Hepatocyte (in vitro differentiated cells): ENCODE measurements at regions not wholly inside any gene's neighbourhood (a gene's known extent, or its start where the extent isn't known, plus 50 kb on each side); places are given as distances from the start of the nearest gene placed in this dataset.

Experiments used
- DNase-seq: peaks from one replicate; pipeline ENCODE4 v3.0.0-alpha.2; 2016; ENCODE audit warnings: low spot score
- H2AFZ ChIP-seq: fragments of 200-600 bp; sonication (generic); 2 replicates; pipeline ENCODE4 v1.6.0; 2016; ENCODE audit warnings: antibody characterized with exemption, mild to moderate bottlenecking
- H3K27ac ChIP-seq: fragments of 200-600 bp; sonication (generic); 2 replicates; pipeline ENCODE4 v1.5.1; 2016; ENCODE audit warnings: mild to moderate bottlenecking
- H3K27me3 ChIP-seq: fragments of 200-600 bp; sonication (generic); 2 replicates; pipeline ENCODE4 v1.6.1; 2016
- H3K36me3 ChIP-seq: fragments of 200-600 bp; sonication (generic); replicated peaks from 2 replicates; pipeline ENCODE4 v1.5.1; 2016; ENCODE audit warnings: low read depth; ENCODE audit not compliant: insufficient read depth
- H3K4me1 ChIP-seq: fragments of 200-600 bp; sonication (generic); 2 replicates; pipeline ENCODE4 v1.5.1; 2016; ENCODE audit warnings: mild to moderate bottlenecking, moderate library complexity; ENCODE audit not compliant: insufficient read depth
- H3K4me2 ChIP-seq: fragments of 200-600 bp; sonication (generic); 2 replicates; pipeline ENCODE4 v1.6.0; 2016
- H3K4me3 ChIP-seq: fragments of 200-600 bp; sonication (generic); 2 replicates; pipeline ENCODE4 v1.5.1; 2016; ENCODE audit warnings: mild to moderate bottlenecking
- H3K79me2 ChIP-seq: fragments of 200-600 bp; sonication (generic); 2 replicates; pipeline ENCODE4 v1.6.0; 2017; ENCODE audit warnings: mild to moderate bottlenecking
- H3K9me2 ChIP-seq: fragments of 200-600 bp; sonication (generic); replicated peaks from 2 replicates; pipeline ENCODE4 v1.6.0; 2017; ENCODE audit warnings: mild to moderate bottlenecking; ENCODE audit not compliant: insufficient read depth
- H3K9me3 ChIP-seq: fragments of 200-600 bp; sonication (generic); 2 replicates; pipeline ENCODE4 v1.5.1; 2016; ENCODE audit warnings: low read depth, mild to moderate bottlenecking
- H4K20me1 ChIP-seq: fragments of 200-600 bp; sonication (generic); 2 replicates; pipeline ENCODE4 v1.6.0; 2016; ENCODE audit warnings: mild to moderate bottlenecking; ENCODE audit not compliant: insufficient read depth, poor library complexity, severe bottlenecking
- EZH2 ChIP-seq: fragments of 200-600 bp; sonication (generic); IDR thresholded peaks from 2 replicates; pipeline ENCODE4 v1.6.1; 2016; ENCODE audit warnings: antibody characterized with exemption, mild to moderate bottlenecking, borderline replicate concordance
- EZH2phosphoT487 ChIP-seq: fragments of 200-600 bp; sonication (generic); IDR thresholded peaks from one replicate; pipeline ENCODE4 v1.6.1; 2018; ENCODE audit warnings: antibody characterized with exemption, mild to moderate bottlenecking, low read depth, moderate library complexity; ENCODE audit not compliant: unreplicated experiment, severe bottlenecking
- WGBS: methylation state at CpG from one replicate; pipeline ENCODE4 v1.1.6; 2016; ENCODE audit warnings: low lambda C conversion rate; ENCODE audit errors: missing lambda C conversion rate; 5-methylcytosine and 5-hydroxymethylcytosine counted together
- TF ChIP-seq, protein P1 (sequence below): fragments of 200-600 bp; sonication (generic); IDR thresholded peaks from 2 replicates; pipeline ENCODE4 v1.5.1; 2016; ENCODE audit warnings: antibody characterized with exemption, mild to moderate bottlenecking; ENCODE audit not compliant: poor library complexity

DNA sequence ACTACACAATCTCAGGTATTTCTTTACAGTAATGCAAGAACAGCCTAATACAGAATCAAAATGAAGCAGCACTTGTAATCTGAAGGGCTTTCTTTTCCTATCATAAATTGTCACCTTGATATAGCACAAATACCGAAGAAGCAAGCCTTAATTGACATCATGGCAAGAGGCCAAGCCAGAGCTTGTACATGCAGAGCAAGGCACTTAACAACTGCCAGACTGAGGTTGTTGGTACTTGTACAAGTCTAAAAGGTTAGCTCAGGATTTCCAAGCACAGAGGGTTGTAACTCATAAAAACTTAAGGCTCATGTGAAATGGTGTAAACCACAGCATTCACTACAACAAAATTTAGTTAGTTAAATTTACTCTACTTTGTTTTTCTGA is 158.8 kb upstream of the SPEF2 start:
- Histone ChIP-seq H2AFZ (no peak overlapping the region), H4K20me1 (no peaks in the 10 kb centered on the region), H3K4me2 (no peak overlapping the region), H3K9me3 (no peaks in the 10 kb centered on the region), H3K79me2 (no peaks in the 10 kb centered on the region), H3K4me3 (no peak overlapping the region), H3K27ac (peak overlapping the region; percentile 13), H3K4me1 (peaks cover 5% of the 10 kb centered on the region), H3K27me3 (no peaks in the 10 kb centered on the region), H3K36me3 (no peaks in the 10 kb centered on the region), H3K9me2 (no peaks in the 10 kb centered on the region)
- no peak for TF ChIP-seq EZH2phosphoT487
- TF ChIP-seq, protein P1, sequence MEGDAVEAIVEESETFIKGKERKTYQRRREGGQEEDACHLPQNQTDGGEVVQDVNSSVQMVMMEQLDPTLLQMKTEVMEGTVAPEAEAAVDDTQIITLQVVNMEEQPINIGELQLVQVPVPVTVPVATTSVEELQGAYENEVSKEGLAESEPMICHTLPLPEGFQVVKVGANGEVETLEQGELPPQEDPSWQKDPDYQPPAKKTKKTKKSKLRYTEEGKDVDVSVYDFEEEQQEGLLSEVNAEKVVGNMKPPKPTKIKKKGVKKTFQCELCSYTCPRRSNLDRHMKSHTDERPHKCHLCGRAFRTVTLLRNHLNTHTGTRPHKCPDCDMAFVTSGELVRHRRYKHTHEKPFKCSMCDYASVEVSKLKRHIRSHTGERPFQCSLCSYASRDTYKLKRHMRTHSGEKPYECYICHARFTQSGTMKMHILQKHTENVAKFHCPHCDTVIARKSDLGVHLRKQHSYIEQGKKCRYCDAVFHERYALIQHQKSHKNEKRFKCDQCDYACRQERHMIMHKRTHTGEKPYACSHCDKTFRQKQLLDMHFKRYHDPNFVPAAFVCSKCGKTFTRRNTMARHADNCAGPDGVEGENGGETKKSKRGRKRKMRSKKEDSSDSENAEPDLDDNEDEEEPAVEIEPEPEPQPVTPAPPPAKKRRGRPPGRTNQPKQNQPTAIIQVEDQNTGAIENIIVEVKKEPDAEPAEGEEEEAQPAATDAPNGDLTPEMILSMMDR = no peak
- no peak for TF ChIP-seq EZH2
- WGBS = 54% methylated on average over 1 of the region's 1 CpG
- peak; percentile 26 for DNase-seq

DNA sequence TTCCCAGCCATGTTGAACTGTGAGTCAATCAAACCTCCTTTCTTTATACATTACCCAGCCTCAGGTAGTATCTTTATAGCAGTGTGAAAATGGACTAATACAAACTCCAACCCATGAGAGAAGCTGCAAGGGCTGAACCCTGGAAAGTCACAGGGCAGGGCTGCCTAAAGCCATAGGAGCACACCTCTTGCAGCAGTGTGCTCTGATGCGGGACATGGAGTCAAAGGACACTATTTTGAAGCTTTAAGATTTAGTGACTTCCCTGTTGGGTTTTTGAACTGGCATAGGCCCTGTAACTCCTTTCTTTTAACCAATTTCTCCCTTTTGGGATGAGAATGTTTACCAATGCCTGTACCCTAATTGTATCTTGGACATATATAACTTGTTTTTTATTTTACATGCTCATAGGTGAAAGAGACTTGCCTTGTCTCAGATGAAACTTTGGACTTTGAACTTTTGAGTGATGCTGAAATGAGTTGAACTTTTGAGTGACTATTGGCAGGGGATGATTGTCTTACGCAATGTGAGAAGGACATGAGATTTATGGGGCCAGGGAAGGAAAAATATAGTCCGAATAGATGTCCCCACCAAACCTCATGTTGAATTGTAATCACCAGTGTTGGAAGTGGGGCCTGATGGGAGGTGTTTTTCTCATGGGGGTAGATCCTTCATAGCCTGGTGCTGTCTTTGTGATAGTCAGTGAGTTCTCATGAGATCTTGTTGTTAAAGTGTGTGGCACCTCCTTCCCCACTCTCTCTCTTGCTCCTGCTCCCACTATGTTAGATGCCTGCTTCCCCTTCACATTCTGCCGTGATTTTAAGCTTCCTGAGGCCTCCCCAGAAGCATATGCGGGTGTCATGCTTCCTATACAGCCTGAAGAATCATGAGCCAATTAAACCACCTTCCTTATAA is 159.5 kb upstream of the SPEF2 start:
- H3K4me2 ChIP-seq = no peak overlapping the region
- H4K20me1 ChIP-seq = no peaks in the 10 kb centered on the region
- no peaks in the 10 kb centered on the region for H3K36me3 ChIP-seq
- H3K27ac ChIP-seq = peak overlapping the region; percentile 13
- no peak overlapping the region for H2AFZ ChIP-seq
- DNase-seq = peak; percentile 17
- peaks cover 5% of the 10 kb centered on the region for H3K4me1 ChIP-seq
- H3K79me2 ChIP-seq = no peaks in the 10 kb centered on the region
- 79% methylated on average over 5 of the region's 5 CpGs for WGBS
- no peaks in the 10 kb centered on the region for H3K9me3 ChIP-seq
- no peaks in the 10 kb centered on the region for H3K9me2 ChIP-seq
- TF ChIP-seq, protein P1 = no peak
- TF ChIP-seq EZH2phosphoT487 (no peak), EZH2 (no peak)
- H3K4me3 ChIP-seq = no peak overlapping the region
- H3K27me3 ChIP-seq = no peaks in the 10 kb centered on the region

DNA sequence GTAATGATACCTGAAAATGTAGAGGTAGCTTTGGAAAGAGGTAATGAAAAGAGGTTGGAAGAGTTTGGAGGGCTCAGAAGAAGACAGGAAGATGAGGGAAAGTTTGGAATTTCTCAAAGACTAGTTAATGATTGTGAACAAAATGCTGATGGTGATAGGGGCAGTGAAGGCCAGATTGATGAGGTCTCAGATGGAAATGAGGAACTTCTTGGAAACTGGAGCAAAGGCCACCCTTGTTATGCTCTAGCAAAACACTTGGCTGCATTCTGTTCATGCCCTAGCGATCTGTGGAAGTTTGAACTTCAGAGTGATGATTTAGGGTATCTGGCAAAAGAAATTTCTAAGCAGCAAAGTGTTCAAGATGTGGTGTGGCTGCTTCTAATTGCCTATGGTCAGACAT is 161.2 kb upstream of the SPEF2 start:
- WGBS = 86% methylated on average over 1 of the region's 1 CpG

More for the DNA sequence above, 161.2 kb upstream of the SPEF2 start:
- Histone ChIP-seq H3K9me3 (no peaks in the 10 kb centered on the region), H3K27ac (no peak overlapping the region), H3K27me3 (no peaks in the 10 kb centered on the region), H3K4me2 (no peak overlapping the region), H4K20me1 (no peaks in the 10 kb centered on the region), H3K9me2 (no peaks in the 10 kb centered on the region), H3K36me3 (no peaks in the 10 kb centered on the region), H3K4me3 (no peak overlapping the region), H2AFZ (no peak overlapping the region), H3K79me2 (no peaks in the 10 kb centered on the region), H3K4me1 (peaks cover 5% of the 10 kb centered on the region)
- TF ChIP-seq EZH2 (no peak), EZH2phosphoT487 (no peak)
- TF ChIP-seq, protein P1 = no peak
- DNase-seq = no peak
